Ishikawa (cell line): ENCODE measurements at regions not wholly inside any gene's neighbourhood (a gene's known extent, or its start where the extent isn't known, plus 50 kb on each side); places are given as distances from the start of the nearest gene placed in this dataset.

ENCODE experiments used
- CREB1 ChIP-seq: IDR thresholded peaks from 2 replicates; pipeline ENCODE4 v1.6.1; 2012; ENCODE audit warnings: low read depth
- EGR1 ChIP-seq: IDR thresholded peaks from 2 replicates; pipeline ENCODE4 v1.6.1; 2012
- EP300 ChIP-seq: IDR thresholded peaks from 2 replicates; pipeline ENCODE4 v1.6.1; 2012; ENCODE audit warnings: borderline replicate concordance
- FOXM1 ChIP-seq: IDR thresholded peaks from 2 replicates; pipeline ENCODE4 v1.6.1; 2012; ENCODE audit warnings: low read depth, borderline replicate concordance
- MAX ChIP-seq: IDR thresholded peaks from 2 replicates; pipeline ENCODE4 v1.6.1; 2012
- REST ChIP-seq: IDR thresholded peaks from 2 replicates; pipeline ENCODE4 v1.6.1; 2012; ENCODE audit warnings: low read depth, mild to moderate bottlenecking
- TAF1 ChIP-seq: IDR thresholded peaks from 2 replicates; pipeline ENCODE4 v1.6.1; 2012; ENCODE audit warnings: low read depth, mild to moderate bottlenecking
- TEAD4 ChIP-seq: IDR thresholded peaks from 2 replicates; pipeline ENCODE4 v1.6.1; 2012

GRCh38 chr12:87690236-87690810, 338.9 kb downstream of the C12orf50 start:
- TF ChIP-seq FOXM1 (no peak), REST (no peak), CREB1 (no peak), TAF1 (no peak), EGR1 (no peak), MAX (no peak), EP300 (no peak), TEAD4 (no peak)
